Fibroblast of the aortic adventitia (primary cell): ENCODE measurements at regions not wholly inside any gene's neighbourhood (a gene's known extent, or its start where the extent isn't known, plus 50 kb on each side); places are given as distances from the start of the nearest gene placed in this dataset.
A peak's percentile ranks its signal among the peaks of the same experiment; 100 is the strongest.

ENCODE experiments used
- DNase-seq: peaks from one replicate; pipeline ENCODE4 v3.0.0-alpha.2; 2010; ENCODE audit warnings: low read depth
- H3K4me3 ChIP-seq: 2 replicates; pipeline ENCODE4 v1.5.1; 2011; ENCODE audit warnings: low read depth, mild to moderate bottlenecking, control low read depth, low read length, moderate library complexity
- CTCF ChIP-seq: IDR thresholded peaks from 2 replicates; pipeline ENCODE4 v1.5.1; 2011; ENCODE audit warnings: mild to moderate bottlenecking, low read length, control low read depth, inconsistent platforms; ENCODE audit not compliant: insufficient read depth

DNA sequence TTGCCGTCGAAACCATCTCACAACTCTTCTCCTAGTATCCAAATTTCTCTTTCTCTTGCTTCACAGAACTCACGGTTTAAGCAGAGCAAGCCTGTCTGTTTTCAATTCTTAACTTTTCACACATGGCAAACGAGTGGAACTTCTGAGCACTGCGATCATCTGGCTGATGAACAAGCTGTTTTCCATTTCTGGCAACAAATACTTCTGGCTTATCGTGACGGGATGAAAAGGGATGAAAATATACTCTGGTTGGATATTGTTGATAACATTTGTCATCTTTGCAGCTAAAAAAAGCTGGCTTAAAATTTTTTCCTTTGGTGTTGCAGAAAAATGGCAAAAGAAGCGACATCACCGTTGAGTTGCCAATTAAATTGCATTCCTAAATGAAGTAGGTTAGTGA is 515.2 kb upstream of the JARID2 start:
- peak; percentile 86 for DNase-seq
- no peak for TF ChIP-seq CTCF
- H3K4me3 ChIP-seq, result no peak overlapping the region

GRCh38 chr6:14731611-14732010 is 514.3 kb upstream of the JARID2 start:
- TF ChIP-seq CTCF, result no peak
- DNase-seq, result no peak
- H3K4me3 ChIP-seq, result no peak overlapping the region

GRCh38 chr6:14732226-14732843 is 513.5 kb upstream of the JARID2 start:
- no peak overlapping the region for H3K4me3 ChIP-seq
- DNase-seq, result no peak
- TF ChIP-seq CTCF, result no peak

GRCh38 chr6:14732844-14733757 is 512.8 kb upstream of the JARID2 start:
- H3K4me3 ChIP-seq, result no peak overlapping the region
- no peak for TF ChIP-seq CTCF
- peak; percentile 40 for DNase-seq

DNA sequence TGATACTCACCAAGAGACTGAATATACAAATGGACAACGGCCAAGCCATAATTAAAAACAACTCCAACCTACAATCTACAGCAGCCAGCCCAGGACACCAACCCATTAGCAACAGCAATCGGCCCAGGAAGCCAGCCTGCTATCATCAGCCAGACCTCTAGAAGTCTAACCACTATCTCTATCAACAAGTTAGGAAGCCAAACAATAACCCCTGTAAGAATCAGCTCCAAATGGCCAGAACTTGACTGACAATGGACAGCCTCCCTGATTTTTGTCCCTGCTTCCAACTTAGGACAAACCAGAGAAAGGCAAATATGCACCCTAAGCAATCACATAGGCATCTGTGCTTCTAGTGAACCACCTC is 511.8 kb upstream of the JARID2 start:
- H3K4me3 ChIP-seq, result no peak overlapping the region
- no peak for TF ChIP-seq CTCF
- peak; percentile 52 for DNase-seq

GRCh38 chr6:14734416-14735340 is 511.2 kb upstream of the JARID2 start:
- TF ChIP-seq CTCF, result no peak
- H3K4me3 ChIP-seq, result no peak overlapping the region
- DNase-seq, result peak; percentile 91
